Liver (tissue), 8 donors: ENCODE measurements at regions not wholly inside any gene's neighbourhood (a gene's known extent, or its start where the extent isn't known, plus 50 kb on each side); places are given as distances from the start of the nearest gene placed in this dataset.

Source experiments
- DNase-seq: peaks from one replicate; pipeline ENCODE4 v3.0.0-alpha.2; 2017; ENCODE audit warnings: low spot score
- H3K27ac ChIP-seq, 2 donors: one replicate each; pipeline ENCODE4 v1.7.0; 2013; ENCODE audit warnings: inconsistent platforms in 2 of 2, low read length in 2 of 2, control low read depth in 1 of 2, low read depth in 1 of 2, mild to moderate bottlenecking in 1 of 2
- H3K27me3 ChIP-seq, 4 donors: one replicate each; pipeline versions ENCODE4 v1.6.1 to v1.7.0; 2013; ENCODE audit warnings: low read length in 3 of 4, inconsistent platforms in 1 of 4, mild to moderate bottlenecking in 1 of 4, moderate library complexity in 1 of 4; ENCODE audit not compliant: control insufficient read depth in 4 of 4, insufficient read depth in 4 of 4
- H3K36me3 ChIP-seq, 4 donors: one replicate each; pipeline versions ENCODE4 v1.6.1 to v1.7.0; 2013; ENCODE audit warnings: low read length in 3 of 4, mild to moderate bottlenecking in 3 of 4, low read depth in 1 of 4, moderate library complexity in 1 of 4; ENCODE audit not compliant: control insufficient read depth in 4 of 4, insufficient read depth in 3 of 4
- H3K4me1 ChIP-seq, 4 donors: one replicate each; pipeline versions ENCODE4 v1.6.1 to v1.7.0; 2013; ENCODE audit warnings: low read length in 3 of 4, mild to moderate bottlenecking in 3 of 4, moderate library complexity in 1 of 4; ENCODE audit not compliant: control insufficient read depth in 4 of 4, insufficient read depth in 4 of 4
- H3K4me3 ChIP-seq, 3 donors: one replicate each; pipeline versions ENCODE4 v1.6.1 to v1.7.0; 2013; ENCODE audit warnings: low read length in 3 of 3, control low read depth in 1 of 3, low read depth in 1 of 3, mild to moderate bottlenecking in 1 of 3
- H3K9ac ChIP-seq, 2 donors: one replicate each; pipeline ENCODE4 v1.7.0; 2013; ENCODE audit warnings: low read length in 2 of 2, mild to moderate bottlenecking in 2 of 2, moderate library complexity in 2 of 2, control low read depth in 1 of 2, low read depth in 1 of 2
- H3K9me3 ChIP-seq, 4 donors: one replicate each; pipeline versions ENCODE4 v1.6.1 to v1.7.0; 2013; ENCODE audit warnings: low read length in 3 of 4; ENCODE audit not compliant: control insufficient read depth in 4 of 4
- ATF3 ChIP-seq: IDR thresholded peaks from 2 replicates; pipeline ENCODE4 v1.6.1; 2016; ENCODE audit warnings: antibody characterized with exemption
- EGR1 ChIP-seq, 2 donors: IDR thresholded peaks; 2 replicates each; pipeline ENCODE4 v1.6.1; 2016 to 2018; ENCODE audit warnings: antibody characterized with exemption in 2 of 2, low read depth in 2 of 2
- FOXA1 ChIP-seq: IDR thresholded peaks from 2 replicates; pipeline ENCODE4 v1.6.1; 2016; ENCODE audit warnings: antibody characterized with exemption
- FOXA2 ChIP-seq: IDR thresholded peaks from 2 replicates; pipeline ENCODE4 v1.6.1; 2016; ENCODE audit warnings: antibody characterized with exemption
- GABPA ChIP-seq, 2 donors: IDR thresholded peaks in 1 of 2; conservative IDR thresholded peaks in 1 of 2; 2 replicates each; pipeline ENCODE4 v1.6.1; 2016; ENCODE audit warnings: antibody characterized with exemption in 2 of 2, mild to moderate bottlenecking in 1 of 2, moderate library complexity in 1 of 2
- HNF4A ChIP-seq, 2 donors: conservative IDR thresholded peaks; 2 replicates each; pipeline ENCODE4 v1.6.1; 2016; ENCODE audit warnings: antibody characterized with exemption in 2 of 2, mild to moderate bottlenecking in 2 of 2
- HNF4G ChIP-seq: IDR thresholded peaks from 2 replicates; pipeline ENCODE4 v1.6.1; 2016; ENCODE audit warnings: antibody characterized with exemption
- JUND ChIP-seq, 2 donors: IDR thresholded peaks; 2 replicates each; pipeline ENCODE4 v1.6.1; 2016; ENCODE audit warnings: antibody characterized with exemption in 2 of 2
- MAX ChIP-seq: IDR thresholded peaks from 2 replicates; pipeline ENCODE4 v1.6.1; 2016; ENCODE audit warnings: antibody characterized with exemption
- NR2F2 ChIP-seq: IDR thresholded peaks from 2 replicates; pipeline ENCODE4 v1.6.1; 2016; ENCODE audit warnings: antibody characterized with exemption
- RAD21 ChIP-seq, 2 donors: IDR thresholded peaks; 2 replicates each; pipeline ENCODE4 v1.6.1; 2016; ENCODE audit warnings: antibody characterized with exemption in 2 of 2, mild to moderate bottlenecking in 2 of 2
- REST ChIP-seq: IDR thresholded peaks from 2 replicates; pipeline ENCODE4 v1.6.1; 2016; ENCODE audit warnings: antibody characterized with exemption, mild to moderate bottlenecking
- RXRA ChIP-seq, 2 donors: IDR thresholded peaks; 2 replicates each; pipeline ENCODE4 v1.6.1; 2017 to 2018; ENCODE audit warnings: antibody characterized with exemption in 2 of 2, mild to moderate bottlenecking in 1 of 2
- SP1 ChIP-seq: IDR thresholded peaks from 2 replicates; pipeline ENCODE4 v1.6.1; 2018; ENCODE audit warnings: antibody characterized with exemption, mild to moderate bottlenecking
- TAF1 ChIP-seq: conservative IDR thresholded peaks from 2 replicates; pipeline ENCODE4 v1.6.1; 2016; ENCODE audit warnings: antibody characterized with exemption, mild to moderate bottlenecking
- YY1 ChIP-seq: IDR thresholded peaks from 2 replicates; pipeline ENCODE4 v1.6.1; 2016; ENCODE audit warnings: antibody characterized with exemption, mild to moderate bottlenecking
- WGBS: extraction: QIAGEN DNeasy Blood & Tissue Kit; methylation state at CpG from one replicate; pipeline ENCODE4 v1.1.7; 2013; 5-methylcytosine and 5-hydroxymethylcytosine counted together
- TF ChIP-seq, protein P1 (sequence below): fragments of 150-350 bp; IDR thresholded peaks from 2 replicates; pipeline ENCODE4 v1.5.1; 2017; ENCODE audit warnings: improper control_type of control experiment, low read depth, low read length; ENCODE audit not compliant: missing input control
- TF ChIP-seq, protein P2 (sequence below): IDR thresholded peaks from 2 replicates; pipeline ENCODE4 v1.6.1; 2016; ENCODE audit warnings: antibody characterized with exemption
- donor health status: healthy.
- donor health status: healthy.
- donor health status: healthy.
- donor health status: healthy.
- donor health status: healthy.

DNA sequence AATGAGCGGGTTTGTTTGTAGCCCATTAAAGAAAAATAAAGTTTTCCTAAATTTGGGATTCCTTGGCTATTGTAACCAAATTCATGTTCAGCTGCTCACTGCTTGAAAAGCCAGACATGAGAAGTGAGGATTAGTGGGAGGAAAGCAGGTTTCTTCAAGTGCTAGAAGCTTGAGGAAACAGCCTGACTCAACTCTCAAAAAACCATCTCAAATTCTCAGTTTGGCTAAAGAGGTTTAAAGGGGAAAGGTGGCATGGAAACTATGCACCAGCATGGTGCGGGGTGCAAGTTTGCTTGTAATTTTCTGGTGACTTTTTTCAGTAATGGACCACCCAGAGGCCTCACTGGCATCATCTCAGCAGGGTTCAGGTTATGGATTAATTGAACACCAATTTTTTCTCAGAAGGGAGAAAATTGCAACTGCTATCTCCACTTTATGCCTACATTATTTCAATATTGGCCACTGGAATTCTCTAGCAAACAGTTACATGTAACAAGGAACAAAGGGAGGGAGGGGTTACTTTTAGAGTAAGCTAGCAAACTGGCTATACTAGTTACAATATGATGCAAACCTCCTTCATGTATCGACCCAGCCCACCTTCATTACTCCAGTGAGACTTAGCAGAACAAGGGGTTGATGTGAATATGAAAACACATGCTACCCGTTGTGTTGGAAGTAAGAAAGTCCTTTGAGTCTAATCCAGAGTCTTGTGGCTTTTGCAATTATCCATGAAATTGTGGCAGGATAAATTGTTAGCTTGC lies 85.0 kb upstream of the IFNGR1 start:
- H3K4me1 ChIP-seq = peaks cover 0 to 3% (median 0%) of the 10 kb centered on the region in 4 donors
- no peak overlapping the region for H3K9ac ChIP-seq
- 83% methylated on average over 4 of the region's 4 CpGs for WGBS
- DNase-seq = no peak
- no peak for TF ChIP-seq YY1
- TF ChIP-seq FOXA2 = no peak
- TF ChIP-seq TAF1 = no peak
- no peak for TF ChIP-seq SP1
- TF ChIP-seq MAX = no peak
- TF ChIP-seq HNF4A (conservative IDR thresholded peaks at IDR 0.05) = no peak
- TF ChIP-seq GABPA (IDR thresholded peaks at IDR 0.05 in 1 of 2, conservative IDR thresholded peaks at IDR 0.05 in 1 of 2) = no peak
- TF ChIP-seq, protein P1, sequence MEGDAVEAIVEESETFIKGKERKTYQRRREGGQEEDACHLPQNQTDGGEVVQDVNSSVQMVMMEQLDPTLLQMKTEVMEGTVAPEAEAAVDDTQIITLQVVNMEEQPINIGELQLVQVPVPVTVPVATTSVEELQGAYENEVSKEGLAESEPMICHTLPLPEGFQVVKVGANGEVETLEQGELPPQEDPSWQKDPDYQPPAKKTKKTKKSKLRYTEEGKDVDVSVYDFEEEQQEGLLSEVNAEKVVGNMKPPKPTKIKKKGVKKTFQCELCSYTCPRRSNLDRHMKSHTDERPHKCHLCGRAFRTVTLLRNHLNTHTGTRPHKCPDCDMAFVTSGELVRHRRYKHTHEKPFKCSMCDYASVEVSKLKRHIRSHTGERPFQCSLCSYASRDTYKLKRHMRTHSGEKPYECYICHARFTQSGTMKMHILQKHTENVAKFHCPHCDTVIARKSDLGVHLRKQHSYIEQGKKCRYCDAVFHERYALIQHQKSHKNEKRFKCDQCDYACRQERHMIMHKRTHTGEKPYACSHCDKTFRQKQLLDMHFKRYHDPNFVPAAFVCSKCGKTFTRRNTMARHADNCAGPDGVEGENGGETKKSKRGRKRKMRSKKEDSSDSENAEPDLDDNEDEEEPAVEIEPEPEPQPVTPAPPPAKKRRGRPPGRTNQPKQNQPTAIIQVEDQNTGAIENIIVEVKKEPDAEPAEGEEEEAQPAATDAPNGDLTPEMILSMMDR = no peak
- TF ChIP-seq RXRA (IDR thresholded peaks at IDR 0.05) = no peak
- TF ChIP-seq JUND (IDR thresholded peaks at IDR 0.05) = no peak
- no peak for TF ChIP-seq HNF4G
- no peak for TF ChIP-seq REST
- TF ChIP-seq RAD21 (IDR thresholded peaks at IDR 0.05) = no peak
- no peak for TF ChIP-seq FOXA1
- no peak for TF ChIP-seq EGR1 (IDR thresholded peaks at IDR 0.05; ENCODE audit: low read depth in 2 of 2)
- TF ChIP-seq, protein P2, sequence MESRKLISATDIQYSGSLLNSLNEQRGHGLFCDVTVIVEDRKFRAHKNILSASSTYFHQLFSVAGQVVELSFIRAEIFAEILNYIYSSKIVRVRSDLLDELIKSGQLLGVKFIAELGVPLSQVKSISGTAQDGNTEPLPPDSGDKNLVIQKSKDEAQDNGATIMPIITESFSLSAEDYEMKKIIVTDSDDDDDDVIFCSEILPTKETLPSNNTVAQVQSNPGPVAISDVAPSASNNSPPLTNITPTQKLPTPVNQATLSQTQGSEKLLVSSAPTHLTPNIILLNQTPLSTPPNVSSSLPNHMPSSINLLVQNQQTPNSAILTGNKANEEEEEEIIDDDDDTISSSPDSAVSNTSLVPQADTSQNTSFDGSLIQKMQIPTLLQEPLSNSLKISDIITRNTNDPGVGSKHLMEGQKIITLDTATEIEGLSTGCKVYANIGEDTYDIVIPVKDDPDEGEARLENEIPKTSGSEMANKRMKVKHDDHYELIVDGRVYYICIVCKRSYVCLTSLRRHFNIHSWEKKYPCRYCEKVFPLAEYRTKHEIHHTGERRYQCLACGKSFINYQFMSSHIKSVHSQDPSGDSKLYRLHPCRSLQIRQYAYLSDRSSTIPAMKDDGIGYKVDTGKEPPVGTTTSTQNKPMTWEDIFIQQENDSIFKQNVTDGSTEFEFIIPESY = no peak
- TF ChIP-seq ATF3 = no peak
- no peak for TF ChIP-seq NR2F2
- no peaks in the 10 kb centered on the region for H3K36me3 ChIP-seq
- H3K9me3 ChIP-seq = no peaks in the 10 kb centered on the region
- H3K4me3 ChIP-seq = no peak overlapping the region
- H3K27me3 ChIP-seq = no peaks in the 10 kb centered on the region
- H3K27ac ChIP-seq = no peak overlapping the region
